C1 segment of cervical spinal cord (tissue), 14 donors: ENCODE measurements at regions not wholly inside any gene's neighbourhood (a gene's known extent, or its start where the extent isn't known, plus 50 kb on each side); places are given as distances from the start of the nearest gene placed in this dataset.

ENCODE experiments used
- DNase-seq, 14 donors: peaks; one replicate each; lab custom pipeline; 2025; lab: John Stamatoyannopoulos, UW

GRCh38 chr5:103346162-103346748, 87.7 kb downstream of the MACIR start:
- DNase-seq, result no peak

DNA sequence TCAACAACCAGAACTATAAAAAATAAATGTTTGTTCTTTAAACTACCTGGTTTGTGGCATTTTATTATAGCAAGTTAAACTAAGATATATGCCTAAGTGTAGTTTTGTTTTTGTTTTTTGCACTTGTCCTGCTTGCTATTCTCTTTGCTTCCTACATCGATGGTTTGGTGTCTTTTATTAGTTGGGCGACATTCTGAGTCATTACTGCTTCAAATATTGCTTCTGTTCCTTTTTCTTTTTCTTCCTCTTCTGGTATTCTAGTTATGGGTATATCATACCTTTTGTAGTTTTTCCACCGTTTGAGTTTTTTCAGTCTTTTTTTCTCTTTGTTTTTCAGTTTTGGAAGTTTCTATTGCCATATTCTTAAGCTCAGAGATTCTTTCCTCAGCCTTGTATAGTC, 86.9 kb downstream of the MACIR start:
- no peak for DNase-seq

DNA sequence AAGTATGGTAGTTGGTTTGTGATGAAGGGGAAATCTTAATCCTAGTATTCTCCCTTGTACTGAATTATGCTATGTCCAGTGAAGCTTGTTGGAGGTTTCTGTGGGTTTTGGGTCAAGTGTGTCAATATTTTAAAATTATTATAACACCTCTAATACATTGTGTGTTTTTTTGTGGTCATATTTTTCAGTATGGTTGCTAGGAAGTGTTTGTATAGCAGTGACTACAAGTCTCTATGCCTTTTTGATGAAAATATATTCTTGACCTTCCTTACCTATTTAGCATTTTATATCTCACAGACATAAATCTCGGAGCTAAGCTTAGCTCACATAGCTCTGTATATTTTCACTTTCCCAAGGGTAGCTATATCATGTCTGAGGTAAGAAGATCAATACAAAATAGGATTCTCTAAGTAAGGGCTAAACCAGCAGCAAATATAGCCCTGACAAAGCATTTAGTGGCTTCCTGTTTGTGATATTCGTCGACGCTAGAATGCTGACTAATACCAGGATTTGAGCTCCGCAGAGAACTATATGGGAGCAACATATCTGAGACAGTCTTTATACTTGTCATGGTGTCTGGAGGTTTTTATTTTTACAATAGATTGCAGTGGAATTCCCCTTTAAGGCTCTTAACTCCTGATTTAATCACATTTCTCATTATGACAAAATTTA, 82.3 kb downstream of the MACIR start:
- no peak for DNase-seq

DNA sequence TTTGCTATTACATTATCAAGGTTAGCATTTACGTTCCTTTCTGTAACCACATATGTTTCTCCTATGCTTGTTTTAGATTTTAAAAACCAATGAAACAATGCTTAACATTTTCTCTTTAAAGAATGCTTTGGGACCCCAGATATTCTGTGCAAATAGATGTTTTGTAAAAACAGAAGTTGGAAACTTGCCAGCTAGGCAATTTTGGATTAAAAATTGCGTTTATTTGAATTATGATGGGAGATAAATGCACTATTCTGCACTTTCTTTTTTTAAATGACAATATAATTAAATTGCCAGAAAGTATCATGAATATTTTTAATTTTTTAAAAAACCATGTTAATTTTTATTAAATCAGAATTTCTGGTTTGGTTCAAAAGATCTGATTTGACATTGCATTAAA, 81.6 kb downstream of the MACIR start:
- no peak for DNase-seq

DNA sequence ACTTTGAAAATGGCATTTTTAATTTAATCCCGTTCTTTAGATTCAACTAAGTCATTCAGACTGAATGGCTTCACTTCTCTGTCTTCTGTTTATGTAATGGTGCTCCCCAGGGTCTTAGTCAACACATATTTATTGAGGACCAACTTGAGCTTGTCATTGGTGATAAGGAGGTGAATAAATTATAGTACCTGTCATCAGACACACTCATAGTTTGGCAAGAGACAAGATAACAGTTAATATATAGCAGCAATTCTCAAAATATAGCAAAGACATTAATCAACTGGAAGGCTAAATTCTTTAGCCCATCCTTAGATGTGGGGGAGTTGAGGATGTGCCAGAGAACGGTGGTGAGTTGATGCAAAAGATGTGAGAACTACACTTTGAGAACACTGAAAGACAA, 78.4 kb downstream of the MACIR start:
- DNase-seq, result no peak

GRCh38 chr5:103333376-103333775, 74.8 kb downstream of the MACIR start:
- no peak for DNase-seq

- DNase-seq, result no peak
Measured at GRCh38 chr5:103330875-103331274, 72.3 kb downstream of the MACIR start.
